Kidney epithelial cell (primary cell): ENCODE measurements at regions not wholly inside any gene's neighbourhood (a gene's known extent, or its start where the extent isn't known, plus 50 kb on each side); places are given as distances from the start of the nearest gene placed in this dataset.

Source experiments
- DNase-seq: peaks from one replicate; pipeline ENCODE4 v3.0.0-alpha.2; 2010; ENCODE audit warnings: low read depth
- H3K27me3 ChIP-seq: 2 replicates; pipeline ENCODE4 v1.6.0; 2011; ENCODE audit warnings: low read length; ENCODE audit not compliant: control insufficient read depth, insufficient read depth
- H3K36me3 ChIP-seq: 2 replicates; pipeline ENCODE4 v1.5.1; 2011; ENCODE audit warnings: low read length; ENCODE audit not compliant: control insufficient read depth, insufficient read depth
- H3K4me3 ChIP-seq: 2 replicates; pipeline ENCODE4 v1.5.1; 2011; ENCODE audit warnings: low read depth, mild to moderate bottlenecking, control low read depth, low read length
- CTCF ChIP-seq: IDR thresholded peaks from 2 replicates; pipeline ENCODE4 v1.5.1; 2011; ENCODE audit warnings: mild to moderate bottlenecking, moderate library complexity, low read length, control low read depth, inconsistent platforms; ENCODE audit not compliant: insufficient read depth, poor library complexity, severe bottlenecking

- H3K4me3 ChIP-seq, result no peak overlapping the region
Measured at GRCh38 chr5:143682246-143682905, 129.6 kb upstream of the HMHB1 start.

GRCh38 chr5:143680672-143681259 lies 131.2 kb upstream of the HMHB1 start:
- no peaks in the 10 kb centered on the region for H3K27me3 ChIP-seq
- no peak for DNase-seq
- TF ChIP-seq CTCF, result no peak
- H3K4me3 ChIP-seq, result no peak overlapping the region
- no peaks in the 10 kb centered on the region for H3K36me3 ChIP-seq

More at GRCh38 chr5:143682246-143682905, 129.6 kb upstream of the HMHB1 start:
- H3K36me3 ChIP-seq, result no peaks in the 10 kb centered on the region
- no peaks in the 10 kb centered on the region for H3K27me3 ChIP-seq
- TF ChIP-seq CTCF, result no peak
- DNase-seq, result no peak

GRCh38 chr5:143679777-143680176 lies 132.2 kb upstream of the HMHB1 start:
- H3K4me3 ChIP-seq, result no peak overlapping the region
- H3K36me3 ChIP-seq, result no peaks in the 10 kb centered on the region
- DNase-seq, result peak; percentile 7
- TF ChIP-seq CTCF, result no peak
- H3K27me3 ChIP-seq, result no peaks in the 10 kb centered on the region

GRCh38 chr5:143678148-143678905 lies 133.6 kb upstream of the HMHB1 start:
- Histone ChIP-seq H3K36me3 (no peaks in the 10 kb centered on the region), H3K27me3 (no peaks in the 10 kb centered on the region), H3K4me3 (no peak overlapping the region)
- no peak for TF ChIP-seq CTCF
- DNase-seq, result no peak

GRCh38 chr5:143677403-143677802 lies 134.6 kb upstream of the HMHB1 start:
- Histone ChIP-seq H3K4me3 (no peak overlapping the region), H3K27me3 (no peaks in the 10 kb centered on the region), H3K36me3 (no peaks in the 10 kb centered on the region)
- TF ChIP-seq CTCF, result no peak
- no peak for DNase-seq
